SU-DHL-6 (cell line): ENCODE measurements at regions not wholly inside any gene's neighbourhood (a gene's known extent, or its start where the extent isn't known, plus 50 kb on each side); places are given as distances from the start of the nearest gene placed in this dataset.

Experiments
- EZH2phosphoT487 ChIP-seq: fragments of 200-600 bp; sonication (generic), shearing (Covaris generic); conservative IDR thresholded peaks from 2 replicates; pipeline ENCODE4 v1.6.1; 2018; ENCODE audit warnings: mild to moderate bottlenecking, antibody characterized with exemption, low read length, moderate library complexity, mixed read lengths
- TF ChIP-seq, protein P1 (sequence below): fragments of 200-600 bp; sonication (generic); IDR thresholded peaks from one replicate; pipeline ENCODE4 v1.5.1; 2017; ENCODE audit warnings: antibody characterized with exemption, mild to moderate bottlenecking, low read length, moderate library complexity; ENCODE audit not compliant: insufficient read depth, poor library complexity, severe bottlenecking

DNA sequence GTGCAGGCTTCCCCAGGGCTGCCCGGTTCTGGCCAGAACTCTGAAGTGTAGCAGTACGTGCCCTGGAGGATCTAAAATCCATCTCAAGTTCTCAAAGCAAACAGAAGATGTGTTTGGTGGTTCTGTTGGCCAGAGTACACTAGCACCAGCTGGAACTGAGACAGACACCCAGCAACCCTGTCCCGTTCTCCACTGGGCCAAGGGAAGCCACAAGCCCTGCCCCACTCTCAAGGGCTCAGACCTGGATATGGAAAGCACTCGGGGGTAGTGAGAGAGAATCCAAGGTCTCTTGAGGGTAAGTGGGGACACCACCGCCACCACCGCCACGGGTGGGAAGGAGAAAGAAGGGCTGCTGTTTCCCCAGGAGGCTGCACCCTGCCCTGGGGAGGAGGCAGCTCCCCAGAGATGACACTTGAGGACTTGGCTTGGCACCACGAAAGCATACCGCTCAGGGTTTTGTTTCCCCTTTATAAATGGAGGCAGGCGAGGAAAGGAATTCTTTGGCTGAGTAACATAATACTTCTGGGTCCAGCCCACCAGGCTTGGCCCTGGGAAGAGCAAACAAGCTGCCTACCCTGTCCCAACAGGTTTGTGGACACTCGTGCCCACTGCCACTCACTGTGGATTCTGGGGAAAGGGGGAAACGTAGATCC, 56.1 kb upstream of the POU2AF1 start:
- TF ChIP-seq EZH2phosphoT487 = no peak
- TF ChIP-seq, protein P1, sequence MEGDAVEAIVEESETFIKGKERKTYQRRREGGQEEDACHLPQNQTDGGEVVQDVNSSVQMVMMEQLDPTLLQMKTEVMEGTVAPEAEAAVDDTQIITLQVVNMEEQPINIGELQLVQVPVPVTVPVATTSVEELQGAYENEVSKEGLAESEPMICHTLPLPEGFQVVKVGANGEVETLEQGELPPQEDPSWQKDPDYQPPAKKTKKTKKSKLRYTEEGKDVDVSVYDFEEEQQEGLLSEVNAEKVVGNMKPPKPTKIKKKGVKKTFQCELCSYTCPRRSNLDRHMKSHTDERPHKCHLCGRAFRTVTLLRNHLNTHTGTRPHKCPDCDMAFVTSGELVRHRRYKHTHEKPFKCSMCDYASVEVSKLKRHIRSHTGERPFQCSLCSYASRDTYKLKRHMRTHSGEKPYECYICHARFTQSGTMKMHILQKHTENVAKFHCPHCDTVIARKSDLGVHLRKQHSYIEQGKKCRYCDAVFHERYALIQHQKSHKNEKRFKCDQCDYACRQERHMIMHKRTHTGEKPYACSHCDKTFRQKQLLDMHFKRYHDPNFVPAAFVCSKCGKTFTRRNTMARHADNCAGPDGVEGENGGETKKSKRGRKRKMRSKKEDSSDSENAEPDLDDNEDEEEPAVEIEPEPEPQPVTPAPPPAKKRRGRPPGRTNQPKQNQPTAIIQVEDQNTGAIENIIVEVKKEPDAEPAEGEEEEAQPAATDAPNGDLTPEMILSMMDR = no peak
